GM18498 (cell line): ENCODE measurements at regions not wholly inside any gene's neighbourhood (a gene's known extent, or its start where the extent isn't known, plus 50 kb on each side); places are given as distances from the start of the nearest gene placed in this dataset.
"Not testable (repeated sequence)": the region's sequence is repeated elsewhere in the genome, so short reads cannot be mapped to it uniquely, and the experiment has no call there.

Experiments
- ATAC-seq: cut with Tn5 transposase; IDR thresholded peaks from one replicate; pipeline ENCODE4 v1.9.1; 2021; ENCODE audit warnings: mild to moderate bottlenecking, moderate library complexity; ENCODE audit not compliant: unreplicated experiment

GRCh38 chr7:126178865-126179264 is 1073.9 kb downstream of the GRM8 start:
- ATAC-seq: no peak

DNA sequence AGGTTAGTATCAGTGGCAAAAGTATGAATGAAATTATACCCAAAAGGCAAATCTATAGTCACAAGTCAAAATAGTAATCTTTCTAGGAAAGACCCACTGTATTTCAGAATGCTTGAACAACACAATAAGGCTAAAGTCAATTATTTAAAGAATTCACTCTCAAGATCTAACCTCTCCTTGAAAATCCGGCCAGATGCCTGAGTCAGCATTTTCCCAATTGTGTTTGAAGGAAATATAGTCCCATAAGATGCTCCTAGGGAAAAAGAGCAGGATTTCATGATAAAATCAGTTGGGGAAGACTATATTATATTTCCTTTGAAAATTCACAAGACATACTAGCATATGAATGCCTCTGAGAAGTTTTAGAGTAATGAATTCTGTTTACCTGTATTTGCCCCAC is 1075.0 kb downstream of the GRM8 start:
- ATAC-seq: no peak

GRCh38 chr7:126166645-126167044 is 1086.1 kb downstream of the GRM8 start:
- ATAC-seq: no peak

DNA sequence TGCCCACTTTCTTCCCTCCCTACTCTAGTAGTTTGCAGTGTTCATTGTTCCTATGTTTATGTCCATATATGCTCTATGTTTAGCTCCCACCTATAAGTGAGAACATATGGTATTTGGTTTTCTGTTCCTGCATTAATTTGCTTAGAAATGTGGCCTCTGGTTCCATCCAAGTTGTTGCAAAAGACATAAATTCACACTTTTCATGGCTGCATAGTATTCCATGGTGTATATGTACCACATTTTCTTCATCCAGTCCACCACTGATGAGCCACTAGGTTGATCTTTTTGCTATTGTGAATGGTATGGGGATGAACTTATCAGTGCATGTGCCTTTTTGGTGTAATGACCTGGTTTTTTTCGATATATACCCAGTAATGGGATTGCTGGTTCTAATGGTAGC is 1089.1 kb downstream of the GRM8 start:
- no peak for ATAC-seq

GRCh38 chr7:126157391-126157790 is 1095.3 kb downstream of the GRM8 start:
- no peak for ATAC-seq

DNA sequence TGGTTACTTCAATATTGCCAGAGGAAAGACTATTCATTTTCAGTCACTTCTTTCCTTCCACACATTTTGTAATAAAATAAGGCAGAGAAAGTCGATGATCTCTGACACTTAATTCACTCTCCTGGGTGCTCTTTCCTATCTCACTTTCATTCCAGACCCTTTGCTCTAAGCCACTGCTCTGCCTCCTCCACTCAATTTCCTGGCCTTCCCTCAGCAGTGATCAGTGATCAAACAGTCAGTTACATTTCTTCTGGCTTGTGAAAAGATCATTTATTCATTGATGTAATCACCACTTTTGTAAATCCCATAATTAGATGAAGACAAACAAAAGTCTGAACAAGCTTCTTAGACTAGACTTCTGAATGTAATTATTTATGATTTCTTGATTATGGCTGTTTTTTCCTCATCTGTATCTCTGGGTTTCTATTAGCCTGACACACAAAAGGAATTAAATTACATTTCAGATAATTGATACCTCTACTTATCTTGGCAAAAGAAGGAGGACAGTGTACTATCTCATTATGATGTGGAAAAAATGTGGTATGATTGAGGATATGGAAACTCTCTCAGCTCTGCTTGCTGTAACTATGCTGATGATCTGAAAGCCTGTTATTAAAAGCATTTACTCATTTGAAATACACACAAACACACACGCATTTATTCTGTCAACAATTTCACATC is 1102.3 kb downstream of the GRM8 start:
- no peak for ATAC-seq

DNA sequence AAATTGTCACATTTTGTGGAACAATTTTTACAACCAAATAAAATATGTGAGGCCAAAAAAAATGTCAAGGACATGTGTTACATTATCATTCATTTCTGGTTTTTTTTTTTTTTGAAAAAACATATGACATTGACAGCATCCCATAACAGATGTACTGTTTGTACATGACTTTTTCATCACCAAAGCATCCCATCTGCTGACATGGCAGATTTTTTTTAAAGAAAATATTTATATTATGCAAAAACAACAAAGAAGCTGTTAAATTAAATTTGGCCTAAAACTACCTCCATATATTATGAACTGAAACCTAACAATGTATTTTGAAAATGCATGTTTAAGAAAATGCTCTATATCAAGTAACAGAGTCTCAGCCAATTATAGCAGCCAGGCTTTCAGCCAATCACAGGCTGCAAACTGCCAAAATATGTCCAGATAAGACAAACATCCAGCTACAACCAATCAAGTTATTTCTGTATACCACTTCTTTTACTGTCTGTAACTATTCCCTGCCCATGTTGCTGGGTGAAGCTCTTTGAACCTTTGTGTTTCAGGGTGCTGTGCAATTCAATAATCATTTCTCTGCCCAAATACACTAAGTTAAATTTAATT is 1111.8 kb downstream of the GRM8 start:
- ATAC-seq: no peak

GRCh38 chr7:126119981-126120380 is 1132.8 kb downstream of the GRM8 start:
- no peak for ATAC-seq

DNA sequence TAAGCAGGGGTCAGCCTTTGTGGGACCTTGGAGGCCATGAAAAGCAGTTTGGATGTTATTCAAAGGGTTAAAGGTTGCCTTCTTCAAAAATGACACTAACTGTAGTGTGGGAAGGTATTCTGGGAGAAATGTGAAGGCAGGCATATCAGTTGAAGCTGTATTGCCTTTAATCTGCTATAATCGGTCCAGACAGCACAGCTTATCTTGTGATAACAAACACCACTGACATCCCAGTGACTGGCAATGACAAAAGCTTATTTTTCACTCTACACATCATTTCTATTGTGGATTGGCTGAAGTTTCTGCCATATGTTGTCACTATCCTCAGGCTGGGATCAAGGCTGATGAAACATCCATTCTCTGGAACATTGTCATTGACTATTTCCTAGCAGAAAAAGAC is 1149.2 kb downstream of the GRM8 start:
- ATAC-seq: no peak

- no peak for ATAC-seq
Measured at GRCh38 chr7:126083014-126083413, 1153.4 kb upstream of the POT1 start.

DNA sequence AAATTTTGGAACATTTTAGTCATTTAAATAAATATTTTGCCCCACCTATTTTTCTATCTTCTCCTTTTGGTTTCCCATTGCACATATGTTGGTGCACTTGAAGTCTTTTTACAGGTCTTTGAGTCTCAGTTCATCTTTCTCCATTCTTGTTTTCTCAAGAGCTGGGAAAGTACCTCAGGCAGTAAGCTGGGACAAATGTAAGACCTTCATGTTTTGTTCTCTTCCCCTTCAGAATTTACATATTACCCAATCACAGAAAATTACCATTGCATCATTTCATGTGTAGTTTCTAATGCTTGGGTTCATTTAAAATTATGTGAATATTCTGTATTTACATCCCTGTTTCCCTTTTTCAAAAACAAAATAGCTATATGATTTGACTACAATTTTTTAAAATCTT is 1150.0 kb upstream of the POT1 start:
- ATAC-seq: no peak

DNA sequence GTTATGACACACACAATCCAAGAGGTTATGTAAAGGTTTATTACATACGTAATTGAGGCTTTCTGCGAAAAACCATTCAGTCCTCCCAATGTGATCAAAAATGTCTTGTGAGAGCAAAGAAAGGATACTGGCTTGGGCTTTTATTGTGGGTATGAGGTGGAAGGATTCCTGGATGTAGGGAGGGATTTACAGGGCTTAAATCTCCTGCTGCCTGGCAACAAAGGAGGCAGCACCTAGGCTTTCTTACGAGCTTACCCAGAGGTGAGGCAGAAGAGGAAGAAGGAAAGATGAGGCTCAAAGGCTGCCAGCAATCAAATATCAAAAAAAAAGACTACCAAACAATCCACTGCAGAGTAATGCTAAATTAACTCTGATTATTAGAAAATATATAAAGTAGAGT is 1149.5 kb upstream of the POT1 start:
- ATAC-seq: no peak

GRCh38 chr7:126065766-126066165 is 1136.1 kb upstream of the POT1 start:
- ATAC-seq: no peak

- ATAC-seq: no peak
Measured at GRCh38 chr7:126057979-126058378, 1128.4 kb upstream of the POT1 start.

- not testable (repeated sequence) for ATAC-seq
Measured at GRCh38 chr7:126056613-126057012, 1127.0 kb upstream of the POT1 start.

DNA sequence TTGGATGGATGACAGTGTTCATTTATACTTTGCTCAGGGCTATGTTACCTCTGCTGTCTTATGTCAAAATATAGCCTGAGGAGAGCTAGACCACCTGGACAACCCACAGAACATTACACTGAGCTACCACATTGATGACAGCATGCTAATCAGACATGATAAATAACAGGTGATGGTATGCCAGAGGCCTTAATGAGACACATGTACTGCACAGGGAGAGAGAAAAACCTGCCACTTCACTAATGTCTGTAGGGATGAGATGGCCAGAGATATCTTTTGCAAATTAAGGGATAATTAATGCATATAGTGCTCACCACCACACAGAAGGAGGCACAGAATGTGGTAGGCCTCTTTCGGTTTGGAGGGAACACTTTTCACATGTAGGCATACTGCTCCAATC is 1122.6 kb upstream of the POT1 start:
- ATAC-seq: no peak

DNA sequence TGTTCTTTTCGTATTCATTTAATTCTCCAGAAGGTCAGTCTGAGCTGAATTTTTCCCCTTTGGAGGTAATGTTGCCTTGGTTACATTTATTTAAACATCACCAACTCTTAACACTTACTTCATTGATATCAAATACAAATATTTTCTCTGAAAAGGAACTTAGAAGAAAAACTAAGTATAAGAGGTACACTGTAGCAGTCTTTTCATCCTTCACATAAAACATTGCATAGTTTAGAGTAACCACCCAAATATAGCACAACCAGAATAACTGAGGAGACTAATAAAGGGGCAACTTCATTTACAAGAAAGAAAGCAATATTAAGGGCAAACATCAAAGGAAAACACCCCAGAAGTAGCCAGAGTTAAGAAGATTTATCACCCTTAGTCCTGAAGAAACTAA is 1115.0 kb upstream of the POT1 start:
- ATAC-seq: no peak

DNA sequence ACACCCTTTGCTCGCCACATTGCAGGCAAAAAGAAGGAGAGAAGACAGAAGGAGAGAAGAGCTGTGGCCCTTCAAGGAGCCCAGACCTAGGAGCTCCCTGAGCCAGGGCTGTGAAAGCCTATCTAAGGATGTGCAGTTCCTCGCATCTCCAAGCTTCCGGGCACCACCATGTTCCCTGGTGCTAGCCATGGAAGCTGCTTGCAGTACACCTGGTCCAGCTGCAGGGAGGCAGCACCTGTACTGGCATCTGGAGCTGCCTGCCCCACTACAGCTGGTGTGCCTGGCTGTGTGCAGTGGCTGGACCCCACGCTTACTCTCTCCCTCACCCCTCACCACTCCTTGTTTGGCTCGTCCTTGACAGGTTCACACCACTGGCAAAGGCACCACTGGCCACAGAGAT is 1111.8 kb upstream of the POT1 start:
- no peak for ATAC-seq

DNA sequence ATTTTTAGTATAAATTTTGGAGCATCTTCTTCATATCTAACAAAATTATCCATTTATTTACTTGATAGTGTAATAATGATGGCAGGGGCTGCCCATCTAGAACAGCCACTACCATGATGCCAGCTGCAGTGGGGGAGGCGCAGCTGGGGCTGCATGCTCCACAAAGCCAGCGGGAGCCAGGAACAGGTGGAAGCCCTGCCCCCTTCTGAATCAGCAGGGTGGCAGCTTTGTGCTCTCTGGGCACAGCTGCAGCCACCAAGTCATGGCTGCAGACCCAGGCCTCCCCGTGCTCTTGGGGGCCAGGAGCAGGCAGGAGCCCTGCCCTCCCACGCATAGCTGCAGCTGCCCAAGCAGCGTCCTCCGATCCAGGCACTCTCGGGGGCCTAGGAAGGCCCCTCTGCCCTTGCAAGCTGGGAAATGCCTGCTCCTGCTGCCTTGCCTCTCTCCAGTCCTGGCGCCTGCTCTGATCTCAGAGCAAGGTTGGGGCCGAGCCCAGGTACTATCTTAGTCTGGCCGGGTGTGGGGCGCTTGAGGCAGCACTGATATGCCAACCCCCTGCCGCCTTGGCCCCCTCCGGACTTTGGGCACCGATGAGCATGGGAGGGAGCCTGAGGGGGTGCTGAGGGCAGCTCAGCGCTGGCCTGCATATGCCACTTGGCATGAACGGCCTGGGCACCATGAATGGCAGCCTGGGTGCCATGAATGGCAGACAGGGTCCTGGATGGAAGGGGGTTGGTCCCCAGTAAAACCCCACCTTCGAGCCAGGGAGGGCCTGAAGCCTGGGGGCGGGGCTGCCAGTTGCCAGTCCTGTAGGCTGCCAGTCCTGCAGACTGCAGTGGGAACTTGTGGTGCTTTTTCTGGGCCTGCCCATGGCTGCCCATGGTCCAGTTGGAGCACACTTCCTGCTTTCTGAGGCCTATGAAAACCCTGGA is 1110.8 kb upstream of the POT1 start:
- no peak for ATAC-seq

DNA sequence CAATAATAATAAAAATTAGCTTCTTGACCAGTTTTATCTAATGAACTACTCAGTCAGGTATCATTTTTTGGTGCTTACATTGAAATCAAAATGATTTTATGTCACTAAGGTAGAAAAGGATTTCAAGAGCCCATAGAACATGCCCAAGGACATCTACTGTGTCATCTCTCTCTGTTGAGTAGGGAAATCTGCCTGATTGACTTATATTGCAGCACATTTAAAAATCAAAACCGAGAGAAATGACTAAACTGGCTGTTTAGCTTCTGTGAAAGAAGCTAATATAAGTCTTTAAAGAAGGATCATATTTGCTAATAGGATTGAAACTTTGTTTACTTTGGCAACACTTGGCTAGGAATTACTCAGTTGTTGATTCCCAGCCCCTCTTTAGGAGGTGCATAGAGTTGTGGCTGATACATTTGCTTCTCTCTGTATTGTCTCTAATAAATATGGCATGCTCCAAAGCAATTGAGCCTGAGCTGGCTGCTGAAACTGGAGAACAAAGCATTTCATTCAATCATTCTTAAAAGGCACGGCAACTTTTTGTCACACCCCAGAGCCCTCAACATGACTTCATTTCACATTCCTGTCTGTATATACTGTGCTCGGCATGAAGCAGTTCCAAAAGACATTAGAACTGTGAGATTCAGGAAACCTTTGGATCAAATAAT is 1096.9 kb upstream of the POT1 start:
- ATAC-seq: no peak

- no peak for ATAC-seq
Measured at GRCh38 chr7:126022452-126022851, 1092.8 kb upstream of the POT1 start.
